HG03060 (cell line): ENCODE measurements at regions not wholly inside any gene's neighbourhood (a gene's known extent, or its start where the extent isn't known, plus 50 kb on each side); places are given as distances from the start of the nearest gene placed in this dataset.

Source experiments
- ATAC-seq: cut with Tn5 transposase; IDR thresholded peaks from one replicate; pipeline ENCODE4 v1.9.1; 2021; ENCODE audit warnings: low read depth, moderate number of reproducible peaks; ENCODE audit not compliant: unreplicated experiment

GRCh38 chr4:120435179-120435578 lies 368.5 kb upstream of the MAD2L1 start:
- no peak for ATAC-seq

DNA sequence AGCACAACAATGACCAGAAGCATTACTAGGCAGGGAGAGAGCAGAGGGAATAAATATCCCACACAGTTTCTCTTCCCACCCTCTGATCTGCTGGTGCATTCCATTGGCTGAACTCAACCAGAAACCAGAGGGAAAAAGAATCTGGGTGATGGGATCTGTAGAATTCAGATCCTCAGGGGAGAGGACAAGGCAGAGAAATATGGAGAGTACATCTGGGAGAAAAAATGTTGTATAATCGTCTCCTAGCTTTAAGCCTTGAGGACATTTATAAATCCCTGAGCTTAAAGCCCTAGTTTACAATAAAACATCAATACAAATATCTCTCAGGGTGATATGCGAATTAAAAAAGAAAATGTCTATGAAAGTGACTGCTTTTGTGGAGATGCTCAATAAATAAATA lies 368.1 kb upstream of the MAD2L1 start:
- ATAC-seq, result no peak

DNA sequence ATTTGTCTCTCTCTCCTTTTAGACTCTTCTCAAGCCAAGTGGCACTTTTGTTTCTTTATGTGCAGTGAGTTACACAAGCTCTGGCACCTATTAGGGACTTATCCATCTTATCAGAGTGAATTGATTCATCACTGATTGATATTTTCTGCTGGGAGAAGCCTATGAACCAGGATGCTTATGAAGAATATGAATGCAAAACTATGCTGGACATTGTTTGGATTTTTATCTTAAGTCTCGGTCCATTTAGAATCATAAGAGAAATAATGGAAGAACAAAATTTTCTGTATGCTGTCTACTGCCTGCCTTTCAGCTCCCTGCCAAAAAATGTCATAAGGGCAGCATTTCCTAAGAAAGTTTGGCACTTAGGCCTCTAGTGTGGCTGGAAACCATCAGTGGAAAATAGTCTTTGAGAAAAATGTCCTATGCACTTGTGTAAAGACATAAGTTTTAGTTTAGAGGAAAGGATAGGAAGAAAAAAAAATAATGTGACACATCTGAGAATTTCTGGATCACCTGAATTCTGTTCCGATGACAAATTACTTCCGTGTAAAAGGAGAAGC lies 365.7 kb upstream of the MAD2L1 start:
- ATAC-seq, result no peak

- no peak for ATAC-seq
Measured at GRCh38 chr4:120431180-120431579, 364.5 kb upstream of the MAD2L1 start.

GRCh38 chr4:120418146-120418545 lies 351.5 kb upstream of the MAD2L1 start:
- ATAC-seq, result no peak

GRCh38 chr4:120415896-120416295 lies 349.2 kb upstream of the MAD2L1 start:
- no peak for ATAC-seq

DNA sequence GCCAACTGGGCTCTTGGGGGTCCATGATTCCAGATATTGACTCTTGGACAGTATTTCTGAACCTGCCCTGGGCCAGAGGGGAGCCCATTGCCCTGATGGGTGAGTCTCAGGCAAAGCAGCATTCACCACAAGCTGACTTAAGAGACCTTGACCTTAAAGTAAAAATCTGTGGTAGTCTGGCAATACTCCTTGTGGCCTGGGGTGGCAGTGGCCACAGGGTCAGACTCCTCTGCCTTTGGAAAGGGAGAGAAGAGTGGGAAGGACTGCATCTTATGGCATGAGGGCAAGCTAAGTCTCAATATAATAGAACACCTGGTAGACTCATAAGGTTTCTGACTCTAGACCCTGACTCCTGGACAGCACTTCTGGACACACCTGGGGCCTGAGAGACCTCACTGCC lies 340.3 kb upstream of the MAD2L1 start:
- ATAC-seq, result no peak

GRCh38 chr4:120403296-120403695 lies 336.6 kb upstream of the MAD2L1 start:
- ATAC-seq, result no peak

DNA sequence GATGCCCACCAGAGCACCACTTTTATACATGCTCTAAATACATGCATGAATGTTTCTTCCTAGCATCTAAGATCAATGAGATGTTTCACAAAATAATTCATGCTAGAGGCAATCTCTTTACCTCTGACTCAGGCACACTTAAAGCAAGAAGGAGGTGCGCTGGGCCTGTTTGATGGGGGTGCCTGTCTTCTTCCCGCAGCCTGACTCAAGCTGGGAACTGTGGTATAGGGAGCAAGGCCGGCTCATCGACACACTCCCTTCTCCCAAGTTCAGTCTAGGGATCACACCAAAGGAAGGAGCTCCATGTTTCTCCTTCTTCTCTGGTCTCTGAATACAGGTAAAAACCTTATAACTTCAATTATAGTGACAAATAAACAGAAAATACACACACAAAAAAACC lies 333.8 kb upstream of the MAD2L1 start:
- no peak for ATAC-seq

- no peak for ATAC-seq
Measured at GRCh38 chr4:120399826-120400225, 333.2 kb upstream of the MAD2L1 start.

DNA sequence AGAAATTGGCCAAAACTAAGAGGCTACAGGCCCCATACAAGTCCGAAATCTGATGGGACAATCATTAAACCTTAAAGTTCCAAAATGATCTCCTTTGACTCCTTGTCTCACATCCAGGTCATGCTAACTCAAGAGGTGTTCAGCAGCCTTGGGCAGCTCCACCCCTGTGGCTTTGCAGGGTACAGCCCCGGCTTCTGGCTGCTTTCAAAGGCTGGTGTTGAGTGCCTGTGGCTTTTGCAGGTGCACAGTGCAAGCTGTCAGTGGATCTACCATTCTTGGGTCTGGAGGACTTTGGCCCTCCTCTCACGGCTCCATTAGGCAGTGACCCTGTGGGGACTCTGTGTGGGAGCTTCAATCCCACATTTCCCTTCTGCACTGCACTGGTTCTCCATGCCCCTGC lies 329.1 kb upstream of the MAD2L1 start:
- no peak for ATAC-seq

GRCh38 chr4:120355881-120356280 lies 289.2 kb upstream of the MAD2L1 start:
- ATAC-seq, result no peak

DNA sequence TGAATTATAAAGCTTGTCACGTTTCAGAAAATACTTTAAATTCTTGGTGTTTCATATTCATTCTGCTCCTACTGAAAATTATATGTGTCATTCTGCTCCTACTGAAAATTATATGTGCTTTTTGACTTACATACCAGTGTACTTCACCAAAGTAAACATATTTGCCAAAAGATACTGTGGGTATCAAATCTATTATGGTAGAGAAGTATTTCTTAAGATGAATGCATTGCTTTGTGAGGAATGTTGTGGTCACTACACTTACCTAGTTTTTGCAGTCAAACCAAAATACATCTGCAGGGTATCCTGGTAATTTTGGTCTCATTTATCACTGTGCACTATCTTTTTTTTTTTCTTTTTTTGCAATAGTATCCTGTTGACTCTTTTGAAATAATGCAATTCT lies 287.7 kb upstream of the MAD2L1 start:
- ATAC-seq, result no peak

DNA sequence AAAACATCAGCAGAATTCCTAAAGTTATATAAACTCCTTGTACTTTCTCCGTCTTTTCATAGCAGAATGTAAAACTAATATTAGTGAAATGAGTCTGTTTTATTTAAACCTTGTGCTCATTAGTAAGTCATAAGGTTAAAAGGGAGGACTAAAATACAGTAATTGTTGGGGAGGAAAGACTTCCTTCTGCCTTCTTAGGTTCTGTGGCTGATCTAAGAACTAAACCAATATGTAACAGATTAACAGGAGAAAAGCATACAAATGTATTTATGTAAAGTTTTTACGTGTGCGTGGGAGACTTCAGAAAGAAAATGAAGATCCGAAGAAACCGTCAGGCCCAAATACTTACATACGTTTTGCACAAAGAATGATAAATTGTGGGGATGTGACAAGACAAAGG lies 286.6 kb upstream of the MAD2L1 start:
- no peak for ATAC-seq

GRCh38 chr4:120352739-120353138 lies 286.1 kb upstream of the MAD2L1 start:
- ATAC-seq, result no peak

- no peak for ATAC-seq
Measured at GRCh38 chr4:120348948-120349347, 282.3 kb upstream of the MAD2L1 start.

DNA sequence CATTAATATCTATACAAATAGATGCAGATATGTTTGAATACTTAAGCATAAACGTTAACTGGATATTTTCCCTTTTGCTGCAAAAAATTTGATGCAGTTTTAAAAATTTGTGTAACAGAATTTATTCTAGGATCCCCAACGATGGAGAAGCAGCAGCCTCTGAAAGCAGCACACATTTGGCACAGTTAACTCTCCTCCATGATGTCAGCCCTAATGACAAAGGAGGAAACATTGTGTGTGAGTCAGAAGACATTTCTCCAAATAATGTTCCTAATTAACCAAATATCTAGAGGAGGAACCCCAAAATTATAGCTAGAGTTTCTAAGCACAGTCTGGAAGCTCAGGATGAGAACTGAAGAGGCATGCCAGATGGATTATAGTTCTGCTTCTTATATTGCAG lies 281.9 kb upstream of the MAD2L1 start:
- no peak for ATAC-seq

- ATAC-seq, result peak; percentile 31
Measured at GRCh38 chr4:120331486-120332370, 265.1 kb upstream of the MAD2L1 start.

GRCh38 chr4:120329386-120329785 lies 262.7 kb upstream of the MAD2L1 start:
- no peak for ATAC-seq

DNA sequence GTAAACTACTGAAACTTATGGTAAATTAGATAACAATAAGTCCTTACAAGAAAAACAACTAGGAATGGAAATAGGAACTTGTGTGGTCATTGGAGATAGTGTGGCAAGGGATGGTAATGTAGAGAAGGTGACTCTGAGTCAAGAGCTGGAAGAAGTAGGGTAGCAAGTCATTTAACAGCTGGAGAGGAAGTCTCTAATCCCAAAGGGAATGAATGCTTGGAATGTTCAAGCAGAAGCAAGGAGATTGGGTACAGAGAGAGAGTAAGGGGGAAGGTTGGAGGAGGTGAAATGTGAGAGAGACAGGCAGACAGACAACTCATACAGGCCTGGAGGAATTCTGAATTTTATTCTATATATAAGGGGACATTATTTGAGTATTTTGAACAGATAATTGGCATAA lies 260.6 kb upstream of the MAD2L1 start:
- no peak for ATAC-seq

DNA sequence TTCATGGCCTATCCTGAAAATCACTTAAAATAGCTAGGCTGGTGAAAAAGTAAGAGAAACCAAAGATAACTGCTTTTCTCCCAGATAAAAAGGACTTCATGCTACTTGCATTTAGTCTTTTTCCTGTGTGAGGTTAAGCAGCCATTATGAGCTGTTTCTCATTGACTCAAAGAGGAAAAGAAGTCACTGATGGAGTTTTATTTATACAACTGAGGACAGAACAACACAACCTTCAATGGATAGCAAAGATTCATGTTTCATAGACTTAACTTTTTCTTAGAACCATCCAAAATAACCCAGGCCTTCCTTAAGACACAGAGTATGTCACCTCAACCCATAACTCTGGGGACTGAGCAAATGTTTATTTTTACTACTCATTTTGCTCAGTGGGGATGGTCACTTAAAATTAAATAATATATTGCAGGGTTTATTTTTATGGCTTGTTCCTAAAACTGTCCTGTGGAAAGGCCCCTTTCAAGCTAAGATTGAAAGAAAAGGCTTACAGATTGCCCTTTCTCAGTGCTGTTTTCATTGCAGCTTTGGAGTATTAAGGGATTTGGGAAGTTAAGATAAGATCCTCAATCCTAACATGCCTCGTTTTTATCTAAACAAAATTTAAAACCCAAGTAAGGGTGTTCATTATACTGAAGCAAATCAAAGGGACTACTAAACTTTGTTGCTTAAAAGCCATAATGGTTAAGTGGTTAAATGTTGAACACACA lies 252.6 kb upstream of the MAD2L1 start:
- no peak for ATAC-seq
